UCSD-AML1 (cell line): ENCODE measurements at regions not wholly inside any gene's neighbourhood (a gene's known extent, or its start where the extent isn't known, plus 50 kb on each side); places are given as distances from the start of the nearest gene placed in this dataset.
A peak's percentile ranks its signal among the peaks of the same experiment; 100 is the strongest.

Experiments used
- DNase-seq: peaks from one replicate; lab custom pipeline; 2025; ENCODE audit not compliant: unreplicated experiment; lab: John Stamatoyannopoulos, UW

DNA sequence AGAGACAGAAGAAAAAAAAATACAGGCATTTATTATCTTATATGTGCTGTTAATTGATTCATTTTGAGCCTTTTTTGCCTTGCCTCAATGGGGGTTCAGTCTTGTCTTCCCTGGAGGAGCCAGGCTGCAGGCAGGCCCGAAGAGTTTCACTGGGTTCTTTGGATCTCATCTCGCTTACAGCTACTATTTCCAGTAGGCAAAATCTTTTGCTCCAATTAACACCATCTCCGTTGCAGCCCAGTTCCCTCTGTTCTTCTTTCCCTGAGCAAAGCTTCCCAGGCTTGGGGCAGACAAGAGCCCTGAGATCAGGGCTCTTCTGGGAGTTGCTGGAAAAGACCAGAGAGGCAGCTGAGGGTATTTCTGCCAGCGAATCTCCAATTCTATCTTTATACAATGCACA is 168.8 kb upstream of the CELF4 start:
- DNase-seq, result no peak

- no peak for DNase-seq
These were observed 164.1 kb upstream of the CELF4 start for GRCh38 chr18:37729716-37730115.

- no peak for DNase-seq
These were observed 158.6 kb upstream of the CELF4 start for GRCh38 chr18:37724206-37724605.

DNA sequence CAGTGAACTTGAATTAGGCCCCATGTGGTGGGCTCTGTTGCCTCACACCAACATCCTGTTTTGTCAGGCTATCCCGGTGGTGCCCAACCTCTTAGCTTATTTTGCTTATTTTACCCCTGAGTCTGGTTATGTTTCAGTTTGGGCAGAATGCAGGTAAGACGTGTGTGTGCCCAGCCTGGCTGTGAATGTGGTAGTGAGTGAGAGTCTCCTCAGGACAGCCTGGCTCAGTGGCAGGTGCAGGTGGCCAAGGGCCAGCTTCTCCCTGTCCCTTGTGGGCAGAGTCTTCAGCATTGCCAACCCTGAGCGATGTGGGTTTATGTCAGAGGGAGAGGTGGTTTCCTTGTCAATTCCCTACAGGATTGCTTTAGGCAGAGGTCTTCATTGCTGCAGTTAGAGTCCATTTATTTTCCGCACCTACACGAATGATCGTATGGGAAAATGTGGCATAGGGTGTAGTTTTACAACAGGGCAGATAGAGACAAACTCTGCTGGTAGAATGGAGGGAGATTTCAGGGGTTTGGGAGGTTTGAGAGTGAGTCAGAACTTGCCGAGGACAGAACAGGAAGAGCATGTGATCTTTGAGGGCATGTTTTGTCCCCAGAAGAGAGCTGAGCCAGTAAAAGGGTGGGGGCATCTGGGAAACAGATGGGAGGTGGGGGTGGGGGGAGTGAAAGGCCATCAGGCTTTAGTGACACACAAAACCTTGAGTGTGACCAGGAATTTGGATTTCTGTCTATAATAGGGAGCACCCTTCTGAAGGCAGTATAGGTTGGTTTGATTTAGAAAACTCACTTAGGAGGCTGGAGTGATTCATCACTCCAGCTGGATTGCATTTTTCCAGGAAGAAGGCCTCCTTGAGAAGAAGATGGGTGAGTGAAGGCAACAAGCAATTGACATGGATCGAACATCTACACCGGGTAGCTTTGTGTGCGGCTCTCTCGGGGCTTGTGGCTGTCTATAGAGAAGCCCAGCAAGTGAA is 156.2 kb upstream of the CELF4 start:
- peak; percentile 14 for DNase-seq

- peak; percentile 37 for DNase-seq
These were observed 155.1 kb upstream of the CELF4 start for GRCh38 chr18:37720663-37721062.

DNA sequence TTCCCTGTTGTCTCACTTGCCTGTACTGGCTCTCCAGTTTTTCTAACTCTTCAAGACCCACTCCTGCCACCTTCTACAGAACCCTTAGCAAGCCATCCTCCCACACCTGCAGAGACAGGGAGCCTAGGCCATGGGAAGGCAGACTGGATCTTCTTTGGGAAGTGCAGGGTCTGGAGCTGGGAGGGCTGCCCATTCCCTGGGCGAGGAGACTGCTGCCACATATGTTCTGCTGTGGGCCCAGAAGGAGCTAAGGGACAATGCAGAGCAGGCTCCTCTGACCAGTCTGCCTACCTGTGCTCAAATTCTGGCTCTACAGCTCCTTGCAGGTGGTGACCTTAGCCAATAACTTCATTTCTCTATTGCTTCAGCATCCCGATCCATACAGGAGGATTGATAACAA is 152.1 kb upstream of the CELF4 start:
- DNase-seq, result no peak

- DNase-seq, result no peak
These were observed 151.5 kb upstream of the CELF4 start for GRCh38 chr18:37717098-37717497.

- DNase-seq, result no peak
These were observed 150.6 kb upstream of the CELF4 start for GRCh38 chr18:37716106-37716735.

DNA sequence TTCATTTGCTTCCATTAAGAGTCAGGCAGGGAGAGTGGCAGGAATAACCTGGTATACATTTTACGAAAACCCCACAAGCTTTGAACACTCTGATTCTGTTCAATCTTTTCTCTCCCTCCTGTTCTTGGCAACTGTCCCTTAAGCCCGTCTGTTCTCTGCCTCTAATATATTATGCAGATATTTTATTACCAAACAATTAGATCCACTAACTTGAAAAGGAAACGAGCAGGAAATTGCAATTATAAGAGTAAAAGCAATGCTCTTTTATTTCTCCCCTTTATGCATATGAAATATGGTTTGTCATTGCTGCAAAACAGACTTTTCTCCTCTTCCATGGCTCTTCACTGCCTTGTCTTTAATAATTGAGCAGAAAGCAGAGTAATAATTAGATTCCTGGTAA is 149.1 kb upstream of the CELF4 start:
- DNase-seq, result no peak

GRCh38 chr18:37712776-37713175 is 147.2 kb upstream of the CELF4 start:
- DNase-seq, result no peak

GRCh38 chr18:37711766-37712505 is 146.3 kb upstream of the CELF4 start:
- DNase-seq, result no peak

DNA sequence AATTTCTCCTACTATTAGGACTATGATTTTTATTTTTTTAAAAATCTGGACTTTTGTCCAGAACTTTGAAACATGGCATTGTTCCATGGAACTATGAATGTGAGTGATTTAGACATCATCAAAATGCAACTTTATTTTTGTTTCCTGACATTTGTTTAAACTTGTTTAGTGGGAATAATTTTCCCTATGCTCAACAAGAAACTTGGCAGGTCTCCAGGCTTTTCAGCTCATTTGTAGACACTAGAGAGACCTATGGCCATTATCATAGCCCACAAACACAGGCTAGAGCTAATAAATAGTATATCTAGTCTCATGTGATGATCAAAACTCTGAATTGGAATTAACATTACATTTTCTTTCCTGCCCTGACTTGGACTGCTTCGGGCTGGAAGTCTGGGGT is 145.1 kb upstream of the CELF4 start:
- no peak for DNase-seq

DNA sequence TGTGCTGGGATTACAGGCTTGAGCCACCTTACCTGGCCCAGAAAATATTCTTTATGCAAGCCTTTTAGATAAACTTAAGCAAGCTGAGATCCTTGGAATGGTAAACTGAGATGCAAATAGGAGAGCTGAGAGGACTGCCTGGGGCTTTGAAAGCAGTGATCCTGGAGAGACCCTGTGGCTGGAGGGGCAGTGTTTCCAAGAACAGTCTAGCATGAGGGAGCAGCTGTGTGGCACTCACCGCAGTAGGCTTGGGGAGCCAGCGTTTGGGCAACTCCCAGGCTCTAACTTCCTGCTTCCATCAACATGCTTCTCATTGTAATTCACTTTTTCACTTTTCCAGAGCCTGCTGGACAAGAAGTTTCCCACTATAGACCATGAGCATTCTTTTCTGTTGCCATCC is 144.1 kb upstream of the CELF4 start:
- no peak for DNase-seq

- DNase-seq, result no peak
These were observed 139.4 kb upstream of the CELF4 start for GRCh38 chr18:37705016-37705415.

DNA sequence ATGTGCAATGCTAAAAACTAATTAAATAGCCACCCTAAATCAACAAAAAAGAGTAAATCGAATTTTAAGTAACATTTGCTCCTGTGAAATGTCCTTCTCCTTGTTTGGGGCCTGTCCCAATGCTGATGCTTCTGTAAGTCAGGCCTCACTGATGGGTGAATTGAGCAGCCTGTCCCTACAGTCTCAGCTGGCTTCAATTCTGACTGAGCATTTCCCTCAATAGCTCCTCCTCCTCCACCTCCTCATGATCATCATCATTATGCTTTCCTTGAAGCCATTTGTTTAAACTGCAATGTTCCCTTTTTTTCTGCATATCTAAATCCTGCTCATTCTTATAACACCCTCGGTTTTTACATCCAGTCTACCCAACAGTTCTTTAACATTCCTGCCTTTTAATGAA is 137.2 kb upstream of the CELF4 start:
- DNase-seq, result no peak

DNA sequence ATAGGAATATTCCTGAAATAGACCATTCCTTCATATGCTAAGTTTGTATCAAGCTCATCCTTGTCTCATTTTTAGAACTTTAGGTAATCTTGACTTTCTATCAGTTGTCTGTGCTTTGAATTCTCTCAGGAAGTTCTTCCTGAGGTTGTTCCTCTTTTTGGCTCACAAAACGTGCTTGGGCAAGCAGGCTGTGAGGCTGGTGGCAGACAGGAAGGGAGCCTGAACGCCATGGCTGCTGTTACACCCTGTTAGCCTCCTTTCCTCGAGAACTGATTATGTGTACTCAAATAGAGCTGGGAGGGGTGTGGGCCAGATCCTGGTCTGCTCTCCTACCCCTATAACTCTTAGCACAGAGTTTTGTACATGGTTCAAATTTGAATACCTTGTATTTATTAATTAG is 136.4 kb upstream of the CELF4 start:
- DNase-seq, result peak; percentile 62

DNA sequence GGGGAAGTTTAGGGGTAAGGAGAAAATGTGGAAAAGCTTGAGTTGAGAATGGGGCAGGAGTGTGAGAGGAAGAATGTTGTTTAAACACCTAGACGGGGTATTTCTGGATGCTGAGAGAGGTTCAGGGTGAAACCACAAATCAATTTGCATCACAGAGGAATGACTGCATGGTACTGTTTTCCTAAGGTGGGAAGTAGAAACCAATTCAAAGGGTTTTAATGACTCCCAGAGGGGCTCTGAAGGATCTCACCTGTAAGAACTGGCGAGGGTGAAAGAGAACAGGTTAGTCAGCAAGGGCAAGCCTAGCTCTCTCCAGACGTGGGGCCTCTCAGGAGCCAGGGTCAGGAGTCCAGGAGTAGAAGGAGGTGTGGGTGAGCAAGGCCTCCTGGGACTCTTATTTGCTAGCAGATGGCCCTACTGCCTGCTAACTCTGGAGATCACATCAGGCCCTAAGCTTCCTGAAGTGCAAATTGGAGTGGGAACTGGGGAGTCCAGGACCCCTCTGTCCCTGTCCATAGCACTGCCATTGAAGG is 133.0 kb upstream of the CELF4 start:
- DNase-seq, result no peak

DNA sequence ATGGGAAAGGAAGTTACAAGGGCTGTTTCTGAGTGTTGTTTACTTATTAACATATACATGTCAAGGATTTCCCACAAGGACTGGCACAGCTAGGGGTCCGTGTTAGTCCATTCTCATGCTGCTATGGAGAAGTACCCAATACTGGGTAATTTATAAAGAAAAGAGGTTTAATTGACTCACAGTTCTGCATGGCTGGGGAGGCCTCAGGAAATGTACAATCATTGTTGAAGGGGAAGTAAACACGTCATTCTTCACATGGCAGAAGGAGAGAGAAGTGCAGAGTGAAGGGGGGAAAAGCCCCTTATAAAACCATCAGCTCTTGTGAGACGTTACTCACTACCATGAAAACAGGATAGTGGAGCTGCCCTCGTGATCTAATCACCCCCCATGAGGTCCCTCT is 128.9 kb upstream of the CELF4 start:
- no peak for DNase-seq

DNA sequence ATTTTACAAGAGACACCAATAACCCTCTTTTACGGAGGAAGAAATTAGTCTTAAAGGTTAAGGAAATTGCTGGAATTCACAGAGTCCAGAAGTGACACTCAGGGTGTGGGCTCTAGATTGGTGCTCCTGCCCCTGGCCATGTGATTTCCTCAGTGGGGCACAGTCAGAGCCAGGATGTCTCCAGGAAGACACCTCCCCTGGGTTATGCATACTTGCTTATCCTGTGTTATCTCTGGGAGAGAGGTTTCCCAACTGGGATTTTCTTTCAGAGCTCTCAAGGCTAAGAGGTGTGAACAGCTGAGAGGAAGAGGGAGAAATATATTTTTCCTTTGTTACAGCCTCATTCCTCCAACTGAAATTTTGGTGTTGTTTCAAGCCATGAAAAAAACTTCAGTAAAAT is 125.6 kb upstream of the CELF4 start:
- no peak for DNase-seq

DNA sequence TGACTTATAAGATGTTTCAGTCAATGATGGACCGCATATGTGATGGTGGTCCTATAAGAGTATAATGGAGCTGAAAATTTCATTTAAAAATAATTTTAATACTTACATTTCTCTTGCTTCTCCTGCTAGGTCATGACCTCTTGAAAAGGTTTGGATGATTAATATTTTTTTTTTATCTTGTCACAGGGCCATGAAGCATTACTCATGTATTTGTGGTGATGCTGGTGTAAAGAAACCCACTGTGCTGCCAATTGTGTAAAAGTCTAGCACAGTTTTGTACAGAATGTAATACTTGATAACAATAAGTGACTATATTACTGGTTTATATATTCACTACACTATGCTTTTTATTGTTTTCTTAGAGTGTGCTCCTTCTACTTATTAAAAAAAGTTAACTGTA is 124.2 kb upstream of the CELF4 start:
- no peak for DNase-seq

DNA sequence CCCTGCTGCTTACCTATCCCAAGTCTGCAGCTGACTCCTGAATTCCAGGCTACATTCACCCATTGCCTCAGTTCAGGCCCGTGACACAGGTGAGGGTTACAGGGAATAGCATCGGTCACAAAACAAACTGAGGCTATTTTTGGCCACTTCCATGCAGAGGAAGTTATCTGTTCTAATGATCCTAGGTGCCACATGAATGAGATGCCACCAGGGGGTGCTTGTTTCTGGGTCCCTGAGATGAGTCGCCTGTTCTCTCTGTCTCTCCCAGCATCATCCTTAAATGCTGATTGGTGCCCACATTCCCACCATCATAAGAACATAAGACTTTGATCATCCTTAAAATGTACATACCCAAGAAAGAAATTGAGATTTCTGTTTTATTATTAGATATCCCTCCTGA is 119.0 kb upstream of the CELF4 start:
- DNase-seq, result no peak

- DNase-seq, result no peak
These were observed 118.6 kb upstream of the CELF4 start for GRCh38 chr18:37684183-37684582.
